H1 (cell line): ENCODE measurements at regions not wholly inside any gene's neighbourhood (a gene's known extent, or its start where the extent isn't known, plus 50 kb on each side); places are given as distances from the start of the nearest gene placed in this dataset.

ENCODE experiments used
- CTCF ChIA-PET: fragments of 300-600 bp; sonication (Branson Sonifier 250); formaldehyde crosslinking; loops from one replicate; lab custom pipeline; 2021; ENCODE audit not compliant: partially characterized antibody; lab: Charles Lee
- POLR2A ChIA-PET: fragments of 300-600 bp; sonication (Branson Sonifier 250); formaldehyde crosslinking; loops from one replicate; lab custom pipeline; 2021; ENCODE audit warnings: inconsistent platforms; ENCODE audit not compliant: partially characterized antibody; lab: Charles Lee
- DNase-seq, 2 experiments: peaks; one replicate each; pipeline versions ENCODE4 v3.0.0 to v3.0.0-alpha.2; 2010 to 2022; ENCODE audit warnings: low spot score in 2 of 2, low read depth in 1 of 2, mixed read lengths in 1 of 2
- FAIRE-seq: peaks from 2 replicates; lab custom pipeline; 2011; peaks lifted over from hg19 to GRCh38; lab: Jason Lieb, UNC
- H2AFZ ChIP-seq: 2 replicates; pipeline ENCODE4 v1.8.1; 2012; ENCODE audit warnings: low read length, inconsistent platforms
- H2AK5ac ChIP-seq: 2 replicates; pipeline ENCODE4 v1.6.1; 2013; ENCODE audit warnings: low read depth, low read length
- H2BK120ac ChIP-seq: replicated peaks from 2 replicates; pipeline ENCODE3; 2013; ENCODE audit warnings: low read depth, low read length, inconsistent platforms
- H2BK12ac ChIP-seq: 2 replicates; pipeline ENCODE4 v1.6.1; 2013; ENCODE audit warnings: low read depth, low read length
- H2BK15ac ChIP-seq: 2 replicates; pipeline ENCODE4 v1.6.1; 2013; ENCODE audit warnings: low read length
- H2BK20ac ChIP-seq: 2 replicates; pipeline ENCODE4 v1.6.1; 2013; ENCODE audit warnings: low read length
- H2BK5ac ChIP-seq: 2 replicates; pipeline ENCODE4 v1.6.1; 2013; ENCODE audit warnings: low read depth, low read length
- H3K14ac ChIP-seq: 2 replicates; pipeline ENCODE4 v1.6.1; 2013; ENCODE audit warnings: inconsistent platforms; ENCODE audit not compliant: insufficient read length
- H3K18ac ChIP-seq: 2 replicates; pipeline ENCODE4 v1.6.1; 2013; ENCODE audit warnings: low read length; ENCODE audit errors: extremely low read depth
- H3K23ac ChIP-seq: 2 replicates; pipeline ENCODE4 v1.6.1; 2013; ENCODE audit warnings: inconsistent platforms; ENCODE audit not compliant: insufficient read length
- H3K23me2 ChIP-seq: 2 replicates; pipeline ENCODE4 v1.6.1; 2013; ENCODE audit warnings: low read depth, low read length
- H3K27ac ChIP-seq: 2 replicates; pipeline ENCODE4 v1.6.1; 2011; ENCODE audit warnings: low read depth, low read length, inconsistent platforms
- H3K27me3 ChIP-seq, 4 experiments: replicated peaks in 1 of 4; 1 replicate in 1 of 4; 2 replicates in 3 of 4; pipeline versions ENCODE4 v1.6.1 to v1.8.1; 2011 to 2013; ENCODE audit warnings: low read length in 3 of 4, mild to moderate bottlenecking in 3 of 4, inconsistent platforms in 2 of 4, mixed read lengths in 2 of 4, moderate library complexity in 1 of 4; ENCODE audit not compliant: control insufficient read depth in 3 of 4, insufficient read depth in 3 of 4; ENCODE audit errors: extremely low read depth in 1 of 4
- H3K36me3 ChIP-seq, 4 experiments: 2 replicates each; pipeline versions ENCODE4 v1.6.1 to v1.8.1; 2011 to 2013; ENCODE audit warnings: mild to moderate bottlenecking in 4 of 4, low read length in 3 of 4, moderate library complexity in 2 of 4, control low read depth in 1 of 4, inconsistent platforms in 1 of 4; ENCODE audit not compliant: insufficient read depth in 4 of 4, control insufficient read depth in 2 of 4
- H3K4ac ChIP-seq: replicated peaks from 2 replicates; pipeline ENCODE3; 2013; ENCODE audit warnings: low read length, low read depth, mixed read lengths, inconsistent platforms; ENCODE audit not compliant: insufficient read length
- H3K4me1 ChIP-seq, 4 experiments: replicated peaks in 1 of 4; 1 replicate in 1 of 4; 2 replicates in 3 of 4; pipeline versions ENCODE4 v1.6.1 to v1.8.1; 2011 to 2013; ENCODE audit warnings: low read length in 3 of 4, inconsistent platforms in 2 of 4, mixed read lengths in 1 of 4; ENCODE audit not compliant: insufficient read depth in 4 of 4, control insufficient read depth in 3 of 4
- H3K4me2 ChIP-seq, 2 experiments: 2 replicates each; pipeline versions ENCODE4 v1.6.1 to v1.8.1; 2011 to 2013; ENCODE audit warnings: low read depth in 2 of 2, low read length in 2 of 2, control low read depth in 1 of 2, inconsistent platforms in 1 of 2, mild to moderate bottlenecking in 1 of 2; ENCODE audit not compliant: insufficient read depth in 1 of 2
- H3K4me3 ChIP-seq, 4 experiments: fragments of 200-600, 300-600 bp in 1 of 4; sonication (generic), shearing (Covaris generic), sonication (Bioruptor Twin) in 1 of 4; 2 replicates each; pipeline versions ENCODE4 v1.5.1 to v1.8.1; 2011 to 2016; ENCODE audit warnings: low read length in 4 of 4, low read depth in 3 of 4, control low read depth in 2 of 4, inconsistent platforms in 2 of 4, mild to moderate bottlenecking in 2 of 4, mixed read lengths in 1 of 4, moderate library complexity in 1 of 4; ENCODE audit not compliant: insufficient read depth in 2 of 4; ENCODE audit errors: extremely low read depth in 1 of 4
- H3K56ac ChIP-seq: replicated peaks from 2 replicates; pipeline ENCODE3; 2013; ENCODE audit warnings: low read depth, mild to moderate bottlenecking, mixed read lengths, low read length, inconsistent platforms; ENCODE audit not compliant: insufficient read length
- H3K79me1 ChIP-seq: 2 replicates; pipeline ENCODE4 v1.6.1; 2013; ENCODE audit warnings: low read depth, low read length, control low read depth
- H3K79me2 ChIP-seq, 2 experiments: 2 replicates each; pipeline versions ENCODE4 v1.6.1 to v1.8.1; 2012 to 2013; ENCODE audit warnings: low read length in 2 of 2, mild to moderate bottlenecking in 2 of 2, inconsistent platforms in 1 of 2; ENCODE audit not compliant: insufficient read depth in 2 of 2, control insufficient read depth in 1 of 2
- H3K9ac ChIP-seq, 4 experiments: replicated peaks in 1 of 4; 1 replicate in 1 of 4; 2 replicates in 3 of 4; pipeline versions ENCODE4 v1.6.1 to v1.8.1; 2011 to 2013; ENCODE audit warnings: low read depth in 3 of 4, low read length in 3 of 4, control low read depth in 2 of 4, mild to moderate bottlenecking in 2 of 4, moderate library complexity in 2 of 4, inconsistent platforms in 1 of 4; ENCODE audit errors: extremely low read depth in 1 of 4
- H3K9me3 ChIP-seq, 2 experiments: 2 replicates each; pipeline versions ENCODE4 v1.6.1 to v1.8.1; 2012 to 2013; ENCODE audit warnings: mild to moderate bottlenecking in 2 of 2, moderate library complexity in 2 of 2, control low read depth in 1 of 2, inconsistent platforms in 1 of 2, low read depth in 1 of 2, low read length in 1 of 2, mixed read lengths in 1 of 2; ENCODE audit not compliant: insufficient read depth in 2 of 2
- H4K20me1 ChIP-seq, 2 experiments: replicated peaks in 1 of 2; 2 replicates each; pipeline versions ENCODE3 to v1.8.1; 2011 to 2013; ENCODE audit warnings: inconsistent platforms in 2 of 2, low read length in 2 of 2, mild to moderate bottlenecking in 1 of 2; ENCODE audit not compliant: insufficient read depth in 2 of 2, control insufficient read depth in 1 of 2
- H4K5ac ChIP-seq: 2 replicates; pipeline ENCODE4 v1.6.1; 2013; ENCODE audit warnings: low read length, low read depth, mixed read lengths, inconsistent platforms; ENCODE audit not compliant: insufficient read length
- H4K8ac ChIP-seq: 2 replicates; pipeline ENCODE4 v1.8.0; 2013; ENCODE audit warnings: mild to moderate bottlenecking, moderate library complexity, low read length, inconsistent platforms; ENCODE audit not compliant: insufficient read depth; ENCODE audit errors: extremely low read depth
- H4K91ac ChIP-seq: replicated peaks from 2 replicates; pipeline ENCODE3; 2013; ENCODE audit warnings: low read length, mixed read lengths, inconsistent platforms; ENCODE audit not compliant: insufficient read length
- TAF1 ChIP-seq: IDR thresholded peaks from 2 replicates; pipeline ENCODE4 v1.6.1; 2011; ENCODE audit warnings: mild to moderate bottlenecking, low read depth, low read length
- YY1 ChIP-seq: IDR thresholded peaks from 2 replicates; pipeline ENCODE4 v1.6.1; 2011; ENCODE audit warnings: low read depth, mild to moderate bottlenecking, low read length

DNA sequence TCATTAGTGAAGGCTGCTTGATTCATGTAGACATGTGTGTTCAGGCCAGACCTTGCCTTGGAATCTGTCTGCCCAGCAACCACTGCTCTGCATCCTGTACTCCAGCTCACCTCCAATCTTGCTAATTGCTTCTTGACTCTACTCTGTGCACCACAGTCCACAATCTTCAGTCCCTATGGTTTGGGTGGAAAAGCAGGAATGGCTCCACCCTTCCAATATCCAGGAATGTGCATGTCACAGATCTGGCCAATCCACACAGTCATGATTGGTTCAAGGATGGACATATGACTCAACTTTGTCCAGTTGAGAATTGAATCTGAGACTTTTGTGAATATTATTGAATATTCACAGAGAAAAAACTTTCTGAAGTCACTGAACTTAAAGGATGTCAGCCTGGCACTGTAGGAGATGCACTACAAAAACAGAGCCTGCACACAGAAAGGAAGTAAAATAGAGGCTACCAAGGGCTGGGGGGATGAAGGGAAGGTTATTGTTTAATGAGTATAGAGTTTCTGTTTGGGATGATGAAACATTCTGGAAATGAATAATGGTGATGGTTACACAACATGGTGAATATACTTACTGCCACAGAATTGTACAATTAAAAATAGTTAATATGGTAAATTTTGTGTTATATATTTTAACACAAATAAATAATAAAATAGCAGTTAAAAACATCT is 161.3 kb upstream of the USP38 start:
- Histone ChIP-seq H3K9me3 (no peaks in the 10 kb centered on the region), H2AFZ (no peak overlapping the region), H4K8ac (no peak overlapping the region), H3K27ac (no peak overlapping the region), H3K56ac (no peak overlapping the region), H3K14ac (no peak overlapping the region), H3K27me3 (no peaks in the 10 kb centered on the region), H4K5ac (no peak overlapping the region), H3K23ac (no peak overlapping the region), H2BK5ac (no peak overlapping the region), H3K4me1 (no peaks in the 10 kb centered on the region), H2BK20ac (no peak overlapping the region), H2BK15ac (no peak overlapping the region), H2BK12ac (0 out of 2 replicates have a peak overlapping the region, but pooled peaks have one; percentile 14), H3K4ac (no peak overlapping the region), H3K4me2 (no peak overlapping the region), H3K18ac (no peak overlapping the region), H2BK120ac (no peak overlapping the region), H3K23me2 (no peaks in the 10 kb centered on the region), H3K79me1 (no peaks in the 10 kb centered on the region), H3K9ac (no peak overlapping the region), H4K20me1 (no peaks in the 10 kb centered on the region), H3K4me3 (no peak overlapping the region), H3K36me3 (no peaks in the 10 kb centered on the region), H2AK5ac (no peak overlapping the region), H3K79me2 (no peaks in the 10 kb centered on the region), H4K91ac (no peak overlapping the region)
- ChIA-PET POLR2A (no interaction called here), CTCF (no interaction called here)
- DNase-seq (no peak), FAIRE-seq (no peak)
- no peak for TF ChIP-seq YY1
- TF ChIP-seq TAF1: no peak
